K562 (cell line): ENCODE measurements at regions not wholly inside any gene's neighbourhood (a gene's known extent, or its start where the extent isn't known, plus 50 kb on each side); places are given as distances from the start of the nearest gene placed in this dataset.
A peak's percentile ranks its signal among the peaks of the same experiment; 100 is the strongest.
"Not testable (repeated sequence)": the region's sequence is repeated elsewhere in the genome, so short reads cannot be mapped to it uniquely, and the experiment has no call there.

Experiments used
- CTCFL ChIP-seq: IDR thresholded peaks from 2 replicates; pipeline ENCODE4 v1.6.1; 2011; ENCODE audit warnings: borderline replicate concordance, low read depth, mild to moderate bottlenecking, moderate library complexity, low read length; ENCODE audit not compliant: insufficient read depth, poor library complexity, severe bottlenecking
- EP400 ChIP-seq: fragments of 450-650 bp; IDR thresholded peaks from 2 replicates; pipeline ENCODE4 v1.6.1; 2017; ENCODE audit warnings: antibody characterized with exemption, mild to moderate bottlenecking, moderate library complexity
- ETV5 ChIP-seq: sonication (generic); formaldehyde crosslinking; IDR thresholded peaks from 2 replicates; pipeline ENCODE4 v1.4.0; 2020; ENCODE audit warnings: low read depth, mild to moderate bottlenecking, missing genetic modification reagents
- GABPA ChIP-seq: fragments of 200-800 bp; sonication (Bioruptor generic); conservative IDR thresholded peaks from 2 replicates; pipeline ENCODE4 v1.6.1; 2016; ENCODE audit warnings: low read depth, missing genetic modification characterization, missing compliant biosample characterization
- HCFC1 ChIP-seq: IDR thresholded peaks from 2 replicates; pipeline ENCODE4 v1.6.1; 2012; ENCODE audit warnings: low read depth, low read length, improper control_type of control experiment
- MNT ChIP-seq, 2 experiments: fragments of 450-650 bp; conservative IDR thresholded peaks; 2 replicates each; pipeline ENCODE4 v1.6.1; 2017; ENCODE audit warnings: mild to moderate bottlenecking in 2 of 2, moderate library complexity in 2 of 2
- MYC ChIP-seq, 2 experiments: fragments of 250-450 bp in 1 of 2; sonication (Bioruptor Pico) in 1 of 2; IDR thresholded peaks; 2 replicates each; pipeline versions ENCODE4 v1.5.1 to v1.6.1; 2012 to 2021; ENCODE audit warnings: low read depth in 2 of 2, borderline replicate concordance in 1 of 2, improper control_type of control experiment in 1 of 2, low read length in 1 of 2, mild to moderate bottlenecking in 1 of 2, moderate library complexity in 1 of 2
- NFIC ChIP-seq: fragments of 450-650 bp; IDR thresholded peaks from 2 replicates; pipeline ENCODE4 v1.6.1; 2017; ENCODE audit warnings: mild to moderate bottlenecking, inconsistent platforms
- PCBP1 ChIP-seq: fragments of 200-400 bp; formaldehyde crosslinking; IDR thresholded peaks from 2 replicates; pipeline ENCODE4 v1.6.1; 2018; ENCODE audit warnings: mild to moderate bottlenecking, low read depth, low read length; ENCODE audit not compliant: poor library complexity, severe bottlenecking
- POLR2A ChIP-seq: fragments of 450-650 bp; conservative IDR thresholded peaks from 2 replicates; pipeline ENCODE4 v1.6.1; 2016
- TAF9B ChIP-seq: fragments of 450-650 bp; IDR thresholded peaks from 2 replicates; pipeline ENCODE4 v1.6.1; 2018; ENCODE audit warnings: mild to moderate bottlenecking; ENCODE audit not compliant: partially characterized antibody
- TBP ChIP-seq: optimal IDR thresholded peaks from 2 replicates; pipeline ENCODE3; 2011; ENCODE audit warnings: low read depth, low read length, improper control_type of control experiment
- VEZF1 ChIP-seq: fragments of 200-800 bp; sonication (Bioruptor generic); IDR thresholded peaks from 2 replicates; pipeline ENCODE4 v1.6.1; 2017; ENCODE audit warnings: missing genetic modification characterization, missing compliant biosample characterization
- YY1 ChIP-seq, 3 experiments: IDR thresholded peaks; 2 replicates each; pipeline ENCODE4 v1.6.1; 2011; ENCODE audit warnings: low read length in 2 of 3, mild to moderate bottlenecking in 2 of 3, moderate library complexity in 2 of 3, borderline replicate concordance in 1 of 3, control low read depth in 1 of 3, low read depth in 1 of 3; ENCODE audit not compliant: insufficient read depth in 3 of 3, insufficient replicate concordance in 2 of 3, control insufficient read depth in 1 of 3, insufficient read length in 1 of 3; ENCODE audit errors: extremely low read depth in 1 of 3
- ZBTB33 ChIP-seq: sonication (generic); formaldehyde crosslinking; IDR thresholded peaks from 2 replicates; pipeline ENCODE4 v1.8.1; 2023; ENCODE audit warnings: mild to moderate bottlenecking, missing genetic modification reagents
- ZNF12 ChIP-seq: sonication (generic); formaldehyde crosslinking; IDR thresholded peaks from 2 replicates; pipeline ENCODE4 v1.4.0; 2020; ENCODE audit warnings: mild to moderate bottlenecking, missing genetic modification reagents

GRCh38 chr20:30723934-30724687, 533.4 kb upstream of the DEFB115 start (continued):
- TF ChIP-seq ZBTB33 (CRISPR knock-in tag) = peak; percentile 40; the same call in 1 of the 2 replicates
- peak; percentile 37; the same call in 1 of the 2 replicates for TF ChIP-seq HCFC1
- 0 out of 2 replicates have a peak, but pooled peaks have one; percentile 19 for TF ChIP-seq NFIC
- peak; percentile 66; the same call in 1 of the 2 replicates for TF ChIP-seq EP400
- TF ChIP-seq GABPA (tag) = peak; percentile 68
- TF ChIP-seq TBP = peak; percentile 32
- peak; percentile 70 for TF ChIP-seq VEZF1 (CRISPR knock-in tag)
- peak; percentile 87 for TF ChIP-seq POLR2A
- TF ChIP-seq TAF9B = peak; percentile 59
- peak in 1 of 2 experiments; percentile 41; a peak in 2 of 4 replicates for TF ChIP-seq MNT (conservative IDR thresholded peaks at IDR 0.05)
- peak in 2 of 3 experiments; percentile 21 to 66 for TF ChIP-seq YY1 (IDR thresholded peaks at IDR 0.05; ENCODE audit: borderline replicate concordance in 1 of 3, control insufficient read depth in 1 of 3, extremely low read depth in 1 of 3, insufficient read depth in 3 of 3, insufficient read length in 1 of 3, insufficient replicate concordance in 2 of 3, low read depth in 1 of 3, low read length in 2 of 3)
- 0 out of 2 replicates have a peak, but pooled peaks have one; percentile 54 for TF ChIP-seq ETV5
- TF ChIP-seq CTCFL = peak; percentile 87
- peak; percentile 28 for TF ChIP-seq PCBP1
- peak; percentile 60; the same call in 1 of the 2 replicates for TF ChIP-seq MYC (IDR thresholded peaks at IDR 0.05; ENCODE audit: low read depth, low read length)
- TF ChIP-seq MYC (CRISPR knock-in tag; IDR thresholded peaks at IDR 0.05; ENCODE audit: borderline replicate concordance, low read depth) = not testable (repeated sequence)
- 0 out of 2 replicates have a peak, but pooled peaks have one; percentile 47 for TF ChIP-seq ZNF12 (CRISPR knock-in tag)
